ENCODE measurements at regions not wholly inside any gene's neighbourhood (a gene's known extent, or its start where the extent isn't known, plus 50 kb on each side); places are given as distances from the start of the nearest gene placed in this dataset.
"Not testable (repeated sequence)": the region's sequence is repeated elsewhere in the genome, so short reads cannot be mapped to it uniquely, and the experiment has no call there.

DNA sequence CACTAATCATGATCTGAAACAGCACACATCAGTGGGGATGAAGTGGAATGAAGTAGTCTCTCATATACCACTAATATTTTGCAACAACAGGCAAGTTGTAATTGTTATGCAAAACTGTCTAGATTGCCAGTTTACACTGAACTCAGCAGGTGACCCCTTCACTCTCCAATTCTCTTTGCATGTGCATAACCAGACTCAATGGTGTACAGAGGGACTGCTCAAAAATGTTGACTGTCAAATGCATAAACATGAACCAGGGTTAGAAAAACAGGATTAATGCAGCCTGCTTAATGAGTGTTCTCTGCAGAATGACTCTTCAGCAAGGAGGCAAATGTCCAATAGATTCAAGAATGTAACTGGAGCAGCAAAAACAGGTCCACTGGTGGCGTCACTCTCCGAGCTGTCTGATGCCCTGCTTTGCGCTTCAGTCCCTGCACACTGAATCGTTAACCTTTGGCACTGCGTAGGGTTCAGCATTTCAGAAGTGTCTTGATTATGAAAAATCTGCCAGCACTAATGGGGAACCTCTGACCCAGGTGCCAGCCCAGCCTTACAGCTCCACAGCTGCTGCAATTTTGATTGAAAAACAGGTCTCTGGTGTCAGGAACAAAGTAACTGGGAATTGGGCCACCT is 209.3 kb downstream of the TDRD15 start:
- no peak for DNase-seq (ENCODE audit: low spot score)

DNA sequence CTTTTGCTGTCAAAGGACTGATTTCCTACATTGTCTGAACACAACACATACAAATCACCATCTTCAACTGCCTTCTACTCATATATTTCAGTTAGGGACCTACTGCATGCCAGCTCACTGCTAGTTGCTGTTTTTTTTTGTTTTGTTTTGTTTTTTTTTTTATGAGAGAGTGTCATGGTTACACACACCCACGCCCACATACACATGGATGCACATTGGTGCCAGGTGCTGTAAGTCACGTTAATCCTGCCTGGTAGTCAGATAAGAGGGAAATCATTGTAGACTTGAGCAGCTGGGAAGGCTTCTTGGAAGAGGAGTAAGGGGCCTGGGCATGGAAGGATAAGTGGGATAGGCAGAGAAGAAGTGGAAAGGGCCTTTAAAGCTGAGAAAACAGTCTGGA is 209.9 kb downstream of the TDRD15 start:
- no peak for DNase-seq (ENCODE audit: low spot score)

DNA sequence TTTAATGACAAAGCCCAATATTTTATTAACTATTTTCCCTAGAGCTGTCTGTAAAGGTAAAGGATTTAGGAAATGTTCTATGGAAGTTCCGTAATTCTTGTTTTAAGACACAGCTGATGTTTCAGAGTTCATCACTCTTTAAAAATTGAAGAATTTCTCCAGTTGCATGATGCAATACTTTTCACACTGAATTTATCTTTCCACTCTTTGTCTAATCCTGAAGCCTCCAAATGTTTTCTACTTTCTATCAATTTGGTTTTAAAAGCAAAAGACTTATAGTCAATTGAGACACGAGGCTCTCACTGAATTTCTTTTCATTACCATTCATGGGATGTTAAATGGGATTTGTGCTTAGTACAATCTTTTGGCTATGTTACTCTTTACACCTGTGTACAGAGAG is 223.2 kb downstream of the TDRD15 start:
- no peak for DNase-seq (ENCODE audit: low spot score)

DNA sequence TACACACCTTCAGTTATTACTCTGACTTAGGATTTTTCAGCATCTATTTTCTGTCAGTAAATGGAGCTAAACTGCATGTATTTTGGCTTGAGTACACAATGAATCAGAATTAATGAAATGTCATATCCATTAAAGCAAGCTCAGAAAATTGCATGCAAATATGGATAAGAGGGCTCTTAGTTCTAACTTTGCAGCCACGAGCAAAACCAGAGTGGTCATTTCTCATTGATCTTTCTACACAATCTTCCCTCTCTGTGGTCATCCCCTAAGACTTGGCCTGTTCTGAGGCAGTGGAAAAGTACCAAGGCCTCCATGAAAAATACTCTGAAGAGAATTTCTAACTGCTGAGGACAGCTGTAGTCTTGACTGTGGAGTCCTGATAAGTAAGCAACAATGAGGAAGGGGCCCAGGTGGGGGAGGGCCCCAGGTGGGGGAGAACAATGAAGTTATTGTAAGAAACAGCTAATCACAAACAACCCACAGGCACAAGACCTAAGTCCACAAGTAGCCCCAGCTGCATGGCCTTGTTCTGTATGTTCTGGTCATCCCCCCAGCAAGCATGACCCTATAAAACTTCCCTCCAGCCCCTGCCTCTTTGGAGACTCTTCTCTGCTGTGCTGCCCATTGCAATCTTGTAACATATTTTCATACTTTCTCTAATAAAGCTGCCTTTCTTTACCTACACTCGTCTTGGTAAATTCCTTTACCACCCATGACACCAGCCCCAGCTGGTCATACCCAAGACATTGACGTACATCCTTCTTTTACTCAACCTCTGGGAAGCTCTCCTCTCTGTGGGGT is 230.3 kb downstream of the TDRD15 start:
- DNase-seq (ENCODE audit: low spot score): no peak

DNA sequence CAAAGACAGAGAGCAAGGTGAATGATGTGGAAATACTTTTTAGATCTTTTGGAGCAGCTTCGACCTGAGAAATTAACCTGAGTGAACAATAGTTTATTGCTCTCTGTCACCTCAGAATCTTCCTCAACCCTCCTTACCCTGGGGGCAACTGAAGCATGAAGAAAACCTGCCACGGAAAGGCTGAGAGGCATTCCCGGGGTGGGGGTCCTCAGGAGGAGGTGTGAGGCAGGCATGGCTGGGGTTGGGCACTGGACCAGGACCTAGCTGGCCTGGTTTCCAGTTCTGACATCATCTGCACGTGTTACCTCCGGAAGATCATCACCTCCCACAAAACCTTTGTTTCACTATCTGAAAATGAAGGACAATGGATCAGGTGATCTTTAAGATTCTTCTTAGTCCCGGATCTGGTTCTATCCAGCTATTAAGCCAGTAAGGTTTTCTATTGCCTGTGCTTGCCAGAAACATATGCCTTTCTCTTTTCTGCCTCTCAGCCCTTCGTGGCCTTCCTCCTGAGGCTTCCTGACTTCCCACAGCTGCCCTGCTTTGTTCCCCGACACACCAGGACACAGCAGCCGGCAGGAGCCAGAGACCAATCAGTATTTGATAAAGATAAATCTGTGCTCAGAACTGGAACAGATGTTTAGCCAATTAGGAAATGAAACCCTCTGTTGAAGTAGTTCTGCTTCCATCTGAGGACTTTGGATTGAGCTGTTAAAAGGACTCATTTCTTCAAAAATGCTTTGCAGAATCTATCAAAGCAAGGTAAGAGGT is 232.5 kb downstream of the TDRD15 start:
- no peak for DNase-seq (ENCODE audit: low spot score)

DNA sequence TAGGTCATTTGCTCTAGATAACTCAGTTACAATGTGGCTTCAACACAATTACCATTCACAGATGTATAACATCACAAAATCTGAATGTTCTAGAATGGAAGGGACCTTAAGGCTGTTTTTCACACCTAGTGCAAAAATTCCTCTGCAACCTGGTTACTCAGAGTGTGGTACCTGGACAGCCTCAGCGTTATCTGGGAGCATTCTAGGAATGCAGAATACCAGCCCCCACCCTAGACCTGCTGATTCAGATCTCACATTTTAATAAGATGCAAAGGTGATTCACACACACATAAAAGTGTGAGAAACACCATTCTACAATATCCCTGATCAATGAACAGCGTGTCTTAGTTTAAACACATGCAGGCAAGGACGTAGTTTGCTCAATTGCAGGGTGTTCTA is 233.1 kb downstream of the TDRD15 start:
- DNase-seq (ENCODE audit: low spot score): no peak

DNA sequence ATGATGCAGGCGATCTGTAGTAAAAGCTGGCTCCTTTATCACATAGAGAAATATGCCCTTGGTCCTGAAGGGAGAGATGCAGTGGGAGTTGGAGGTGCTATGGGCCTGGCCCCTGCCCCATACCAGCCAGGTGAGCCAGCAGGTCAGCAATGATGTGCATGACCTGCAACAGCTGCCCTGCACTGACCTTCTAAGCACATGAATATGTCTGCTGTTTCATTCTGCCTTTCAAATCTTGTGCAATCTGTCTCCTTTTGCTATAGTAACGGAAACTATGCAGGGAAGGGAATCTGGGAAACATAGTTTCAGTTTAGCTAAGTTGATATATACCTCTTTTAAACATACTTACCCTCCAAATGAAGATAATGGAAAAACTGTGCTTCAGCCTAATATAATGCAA is 235.2 kb downstream of the TDRD15 start:
- no peak for DNase-seq (ENCODE audit: low spot score)

DNA sequence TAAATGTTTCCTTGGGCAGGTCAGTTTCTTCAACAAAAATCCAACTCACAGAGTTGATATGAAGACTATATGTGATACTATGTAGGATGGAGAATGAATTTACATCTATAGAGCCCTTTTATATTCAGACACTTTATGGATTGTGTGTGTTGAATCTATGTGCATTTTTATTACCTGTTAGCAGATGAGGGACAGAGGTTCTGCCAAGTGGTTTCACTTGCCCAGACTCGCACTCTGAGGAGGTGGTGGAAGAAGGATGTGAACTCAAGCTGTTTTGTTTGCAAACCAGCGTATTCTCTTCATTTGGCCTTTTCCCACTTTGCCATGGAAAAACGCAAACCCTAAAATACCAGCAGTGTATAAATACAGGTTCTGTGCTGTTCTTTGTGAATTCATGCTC is 237.6 kb downstream of the TDRD15 start:
- DNase-seq (ENCODE audit: low spot score): no peak

DNA sequence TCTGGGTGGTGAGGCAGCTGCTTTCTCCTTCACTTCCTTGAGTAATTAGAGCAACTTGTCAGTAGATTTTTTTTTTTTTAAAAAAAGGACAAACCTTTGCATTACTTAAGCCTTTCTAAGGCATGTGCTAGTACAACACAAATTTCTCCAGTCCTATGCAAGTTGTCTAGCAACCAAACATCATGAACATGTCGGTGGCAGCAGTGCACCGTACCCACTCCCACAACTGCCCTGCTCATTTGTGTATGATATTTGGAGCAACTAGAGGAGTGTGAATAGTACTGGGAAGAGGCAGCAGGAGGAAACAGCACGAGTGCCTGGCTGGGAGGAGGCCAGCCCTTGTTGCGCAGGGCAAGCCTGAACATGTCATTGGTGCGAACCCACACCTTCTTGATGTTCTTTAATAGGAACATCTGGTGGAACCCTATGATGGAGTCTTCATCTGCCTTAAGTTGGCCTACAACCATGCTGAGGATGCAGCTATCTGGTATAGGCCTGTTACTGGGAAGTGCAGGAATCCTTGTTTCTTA is 238.3 kb downstream of the TDRD15 start:
- DNase-seq (ENCODE audit: low spot score): no peak

DNA sequence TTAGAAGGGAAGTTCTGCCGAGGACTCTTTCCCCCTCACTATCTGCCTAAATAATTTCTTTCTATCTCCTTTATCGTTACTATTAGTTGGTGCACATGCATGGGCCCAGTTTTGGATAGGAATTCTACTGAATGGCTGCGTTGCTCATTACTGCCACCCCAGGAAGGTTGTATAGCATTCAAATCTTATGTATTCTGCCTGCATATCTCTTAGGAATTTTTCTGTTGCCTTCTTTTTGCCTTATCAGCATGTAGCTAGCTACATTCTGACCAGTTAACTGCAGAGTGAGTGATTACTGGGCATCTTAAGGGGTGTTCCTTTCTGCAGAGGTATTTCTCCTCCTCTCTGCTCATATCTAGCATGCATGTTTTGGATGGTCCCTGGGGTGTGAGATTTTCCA is 239.6 kb downstream of the TDRD15 start:
- DNase-seq (ENCODE audit: low spot score): no peak

DNA sequence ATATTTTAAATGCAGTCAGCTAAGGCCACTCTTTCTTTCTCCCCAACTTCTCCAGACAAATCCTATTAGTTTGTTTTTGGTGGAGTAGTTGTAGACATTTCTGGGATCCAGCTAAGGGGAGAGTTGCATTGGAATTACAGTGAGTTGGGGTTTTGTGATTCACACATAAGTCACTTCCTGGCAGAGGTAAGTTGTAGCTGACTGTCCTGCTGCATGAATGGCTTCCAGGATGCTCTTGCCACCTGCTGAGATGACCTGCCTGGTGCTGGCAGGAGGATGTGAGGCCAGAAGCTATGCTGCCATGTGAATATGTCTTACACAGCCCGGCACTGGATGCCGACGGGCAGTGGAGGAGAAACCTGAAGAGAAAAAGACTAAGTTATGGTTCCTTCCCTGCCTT is 243.7 kb downstream of the TDRD15 start:
- no peak for DNase-seq (ENCODE audit: low spot score)

DNA sequence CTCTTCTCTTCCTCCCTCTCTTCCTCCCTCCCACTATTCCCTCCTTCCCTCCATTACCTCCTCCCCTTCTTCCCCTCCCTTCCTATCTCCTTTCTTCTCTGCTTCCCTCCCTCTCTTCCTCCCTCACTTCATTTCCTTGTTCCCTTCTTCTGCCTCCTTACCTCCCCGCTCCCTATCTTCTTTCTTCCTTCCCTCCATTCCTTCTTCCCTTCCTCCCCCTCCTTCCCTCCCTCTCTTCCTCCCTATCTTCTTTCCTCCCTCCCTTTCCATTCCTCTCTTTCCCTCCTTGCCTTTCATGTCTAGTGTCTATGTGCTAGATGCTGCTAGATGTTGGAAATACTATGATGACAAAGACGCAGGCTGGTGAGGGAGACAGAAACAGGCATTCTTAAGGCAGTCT is 246.0 kb downstream of the TDRD15 start:
- DNase-seq (ENCODE audit: low spot score): no peak

DNA sequence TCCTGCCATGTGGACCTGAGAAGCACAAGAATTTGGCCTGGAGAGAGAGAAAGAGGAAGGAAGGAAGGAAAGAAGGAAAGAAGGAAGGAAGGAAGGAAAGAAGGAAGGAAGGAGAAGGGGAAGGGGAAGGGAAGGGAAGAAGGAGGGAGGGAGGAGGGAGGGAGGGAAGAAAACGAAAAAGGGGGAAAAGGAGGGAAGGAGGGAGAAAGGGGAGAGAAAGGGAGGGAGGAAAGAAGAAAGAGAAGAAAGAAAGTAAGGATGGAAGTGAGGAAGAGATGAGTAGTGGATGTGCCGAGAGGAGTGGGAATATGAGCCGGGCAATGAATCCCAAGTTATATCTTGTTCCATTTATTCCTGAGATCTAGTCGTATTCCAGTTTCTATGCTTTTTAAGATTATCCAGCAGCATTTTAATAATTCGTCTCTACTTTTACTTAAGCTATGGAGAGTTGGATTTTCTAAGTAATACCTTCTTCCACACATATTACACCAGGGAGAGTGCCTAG is 247.8 kb downstream of the TDRD15 start:
- no peak for DNase-seq (ENCODE audit: low spot score)

DNA sequence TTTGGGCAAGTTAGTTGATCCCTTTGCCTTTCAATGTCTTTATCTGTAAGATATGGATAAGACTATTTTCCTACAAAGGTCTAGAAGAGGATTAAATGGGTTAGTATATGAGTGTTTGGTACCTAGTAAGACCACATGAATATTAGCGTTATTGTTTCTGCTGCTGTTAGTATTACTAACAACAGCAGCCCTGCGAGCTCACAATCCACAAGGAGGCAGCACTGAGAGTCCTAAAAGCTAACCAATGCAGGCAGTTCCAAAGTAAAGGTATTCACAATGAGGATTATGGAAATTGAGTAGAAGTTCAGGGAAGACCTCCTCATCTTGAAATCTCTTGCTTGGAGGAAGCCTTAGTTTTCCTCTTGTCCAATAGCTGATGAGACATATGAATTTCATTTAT is 248.9 kb downstream of the TDRD15 start:
- DNase-seq (ENCODE audit: low spot score): no peak

DNA sequence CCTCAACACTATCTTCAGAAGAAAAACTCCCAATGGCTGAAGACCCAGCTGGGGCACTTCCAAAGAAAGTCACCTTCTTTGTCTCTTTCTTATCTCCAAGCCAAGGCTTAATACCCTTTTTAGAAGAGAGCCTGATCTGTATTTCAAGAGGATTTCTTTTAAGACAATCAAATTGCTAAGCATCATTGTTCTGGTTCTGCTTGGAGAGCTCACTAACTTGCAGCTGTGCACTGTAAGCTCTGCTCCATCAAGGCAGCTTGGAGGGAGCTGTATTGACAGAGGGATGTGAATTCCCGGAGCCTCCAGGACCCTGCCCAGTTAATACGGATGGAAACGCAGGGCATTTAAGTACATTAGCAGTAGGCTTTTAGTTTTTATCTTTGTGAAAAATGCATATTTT is 253.1 kb downstream of the TDRD15 start:
- DNase-seq (ENCODE audit: low spot score): no peak

DNA sequence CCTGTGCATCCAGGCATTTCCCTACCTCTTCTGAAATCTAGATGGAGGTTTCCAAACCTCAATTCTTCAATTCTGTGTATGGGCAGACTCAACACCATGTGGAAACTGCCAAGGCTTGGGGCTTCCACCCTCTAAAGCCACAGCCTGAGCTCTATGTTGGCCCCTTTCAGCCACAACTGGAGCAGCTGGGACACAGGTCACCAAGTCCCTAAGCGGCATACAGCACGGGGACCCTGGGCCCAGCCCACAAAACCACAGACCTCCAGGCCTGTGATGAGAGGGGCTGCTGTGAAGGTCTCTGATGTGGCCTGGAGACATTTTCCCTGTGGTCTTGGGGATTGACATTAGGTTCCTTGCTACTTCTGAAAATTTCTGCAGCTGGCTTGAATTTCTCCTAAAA is 255.4 kb downstream of the TDRD15 start:
- no peak for DNase-seq (ENCODE audit: low spot score)

DNA sequence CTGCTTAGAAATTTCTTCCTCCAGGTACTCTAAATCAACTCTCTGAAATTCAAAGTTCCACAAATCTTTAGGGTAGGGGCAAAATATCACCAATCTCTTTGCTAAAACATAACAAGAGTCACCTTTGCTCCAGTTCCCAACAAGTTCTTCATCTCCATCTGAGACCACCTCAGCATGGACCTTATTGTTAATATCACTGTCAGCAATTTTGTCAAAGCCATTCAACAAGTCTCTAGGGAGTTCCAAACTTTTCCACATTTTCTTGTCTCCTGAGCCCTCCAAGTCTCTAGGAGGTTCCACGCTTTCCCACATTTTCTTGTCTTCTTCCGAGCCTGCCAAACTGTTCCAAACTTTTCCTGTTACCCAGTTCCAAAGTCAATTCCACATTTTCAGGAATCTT is 255.9 kb downstream of the TDRD15 start:
- DNase-seq (ENCODE audit: low spot score): not testable (repeated sequence)

DNA sequence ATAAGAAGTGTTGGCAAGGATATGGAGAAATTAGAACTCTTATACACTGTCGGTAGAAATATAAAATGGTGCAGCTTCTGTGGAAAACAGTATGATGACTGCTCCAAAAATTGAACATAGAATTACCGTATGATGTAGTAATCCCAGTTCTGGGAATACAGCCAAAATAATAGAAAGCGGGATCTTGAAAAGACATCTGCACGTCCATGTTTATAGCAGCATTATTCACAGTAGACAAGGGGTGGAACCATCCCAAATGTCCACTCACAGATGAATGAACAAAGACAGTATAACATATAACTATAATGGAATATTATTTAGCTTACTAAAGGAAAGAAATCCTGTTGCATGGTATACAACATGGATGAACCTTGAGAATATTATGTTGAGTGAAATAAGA is 257.7 kb downstream of the TDRD15 start:
- DNase-seq (ENCODE audit: low spot score): no peak

DNA sequence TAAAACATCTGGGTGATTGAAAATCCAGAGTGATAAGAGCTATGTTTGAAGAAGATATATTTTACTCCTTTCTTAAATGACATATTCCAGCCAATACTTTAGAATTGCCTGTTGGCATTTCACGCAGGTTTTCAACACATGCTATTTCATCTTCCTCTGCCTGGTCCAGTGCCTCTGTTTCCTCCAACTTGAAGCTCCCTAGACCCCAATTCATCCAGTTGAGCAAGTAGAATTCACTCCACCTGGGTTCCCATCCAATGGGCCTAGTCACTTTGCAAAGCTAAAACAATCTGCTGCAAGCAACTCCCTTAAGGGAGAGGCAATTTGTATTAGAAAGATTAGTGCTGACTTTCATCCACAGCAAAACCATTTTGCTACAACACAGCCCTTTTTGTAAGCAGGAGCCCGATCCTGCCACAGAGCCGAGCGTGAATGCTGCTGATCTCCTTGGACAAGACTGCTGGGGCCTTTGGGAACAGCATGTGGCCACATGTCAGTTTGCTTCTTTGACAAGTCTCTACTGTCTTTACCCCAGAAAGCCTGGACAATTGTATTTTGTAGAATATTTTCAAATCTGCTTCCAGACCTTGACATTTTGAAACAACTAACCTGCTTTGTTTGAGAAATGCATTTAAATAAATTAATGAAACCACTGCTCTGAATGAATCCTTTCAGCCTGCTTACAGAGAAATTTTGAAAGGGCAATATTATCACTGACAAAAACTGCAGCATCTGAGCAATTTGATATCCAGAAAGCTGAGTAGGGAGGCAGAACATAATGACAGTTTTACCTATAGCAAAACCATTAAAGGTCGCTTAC is 259.1 kb downstream of the TDRD15 start:
- no peak for DNase-seq (ENCODE audit: low spot score)

DNA sequence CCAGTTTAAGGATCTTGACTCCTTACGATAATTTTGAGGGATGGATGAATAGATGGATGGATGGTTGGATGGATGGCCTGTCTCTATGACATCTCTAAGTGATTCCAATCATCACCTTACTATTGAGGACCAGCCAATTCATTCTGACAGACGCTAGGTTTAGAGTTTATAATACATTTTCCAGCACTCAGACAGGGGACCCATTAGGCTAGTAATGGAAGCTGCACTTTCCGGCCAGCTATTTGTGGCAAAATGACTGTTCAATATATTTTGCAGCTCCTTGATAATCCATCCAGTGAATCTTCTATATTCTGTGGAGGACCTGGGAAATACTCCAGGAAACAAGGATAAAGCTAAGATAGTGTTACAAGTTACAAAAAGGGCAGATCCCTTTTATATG is 262.9 kb downstream of the TDRD15 start:
- no peak for DNase-seq (ENCODE audit: low spot score)

DNA sequence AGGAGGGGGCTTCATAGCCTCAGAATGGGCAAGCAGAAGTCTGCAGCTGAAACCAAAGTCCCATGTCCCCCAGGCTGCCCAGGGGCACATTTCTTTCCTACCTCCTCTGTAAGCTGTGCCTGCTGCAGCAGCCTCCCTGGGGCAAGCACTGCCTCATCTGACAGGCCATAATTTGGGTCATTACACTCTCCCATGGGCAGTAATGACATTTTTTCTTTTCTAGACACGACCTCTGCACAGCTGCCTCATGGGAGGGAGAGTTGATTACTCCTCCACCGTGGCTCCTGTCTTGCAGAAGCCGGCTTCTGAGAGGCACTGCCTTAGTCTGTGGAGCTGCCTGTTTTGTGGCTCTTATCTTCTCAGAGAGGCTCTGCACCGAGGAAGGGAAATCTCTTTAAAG is 268.9 kb downstream of the TDRD15 start:
- no peak for DNase-seq (ENCODE audit: low spot score)

DNA sequence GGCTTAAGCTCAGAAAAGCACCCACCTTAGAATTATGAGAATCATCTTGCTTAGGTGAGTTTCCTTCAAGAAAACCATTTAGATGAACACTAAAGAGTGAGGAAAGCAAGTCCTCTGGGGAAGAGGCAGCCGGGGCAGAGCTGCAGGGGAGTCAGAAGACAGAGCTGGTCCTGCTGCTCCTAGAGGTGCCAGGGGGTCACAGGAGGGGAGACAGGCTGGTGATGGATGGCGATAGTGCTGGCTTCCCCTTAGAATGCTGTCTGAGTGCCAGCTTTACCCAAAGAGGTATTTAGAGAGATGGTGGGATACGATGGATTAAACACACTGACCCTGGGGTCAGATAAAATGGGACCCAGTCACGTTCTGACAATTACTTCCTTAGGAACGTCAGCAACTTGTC is 269.4 kb downstream of the TDRD15 start:
- no peak for DNase-seq (ENCODE audit: low spot score)

All from AG08396 (cell line).